NCI-H1930 (cell line): ENCODE measurements at regions not wholly inside any gene's neighbourhood (a gene's known extent, or its start where the extent isn't known, plus 50 kb on each side); places are given as distances from the start of the nearest gene placed in this dataset.
"Not testable (repeated sequence)": the region's sequence is repeated elsewhere in the genome, so short reads cannot be mapped to it uniquely, and the experiment has no call there.

Source experiments
- DNase-seq, 2 experiments: peaks; one replicate each; lab custom pipeline; 2025; lab: John Stamatoyannopoulos, UW

- no peak for DNase-seq
Measured at GRCh38 chr6:170018422-170018935, 267.1 kb downstream of the ERMARD start.

DNA sequence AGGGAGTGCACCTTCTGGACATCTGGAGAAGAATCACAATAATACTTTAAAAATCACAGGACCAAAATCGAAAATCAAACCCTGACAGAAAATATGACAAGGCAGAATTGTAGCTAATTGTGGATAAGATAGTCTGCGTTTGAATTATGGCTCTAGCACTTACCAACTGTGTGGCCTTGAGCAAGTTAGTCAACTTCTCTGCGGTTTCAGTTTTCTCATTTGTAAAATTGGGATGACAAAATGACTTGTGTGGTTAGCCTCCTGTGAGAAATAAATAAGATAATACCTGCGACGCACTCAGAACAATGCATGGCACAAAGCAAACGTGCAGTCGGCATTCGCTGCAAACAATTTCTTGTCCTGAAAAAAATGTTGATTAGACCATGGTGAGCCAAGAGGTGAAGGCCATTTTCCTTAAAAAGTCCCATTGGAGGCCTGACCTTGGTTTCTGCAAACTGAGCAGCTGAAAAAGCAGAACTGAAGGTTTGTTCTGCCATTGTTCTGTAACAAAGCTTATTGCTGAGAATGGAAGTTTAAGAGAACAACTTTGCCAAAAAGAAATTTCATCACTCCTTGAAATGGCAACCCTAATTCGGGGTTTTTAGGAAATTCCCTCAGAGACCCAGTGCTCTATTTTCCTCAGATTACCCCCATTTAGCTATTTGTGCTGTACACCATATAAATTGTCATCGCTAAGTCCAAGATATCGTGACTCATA is 266.3 kb downstream of the ERMARD start:
- no peak for DNase-seq

- no peak for DNase-seq
Measured at GRCh38 chr6:170013815-170014214, 262.4 kb downstream of the ERMARD start.

DNA sequence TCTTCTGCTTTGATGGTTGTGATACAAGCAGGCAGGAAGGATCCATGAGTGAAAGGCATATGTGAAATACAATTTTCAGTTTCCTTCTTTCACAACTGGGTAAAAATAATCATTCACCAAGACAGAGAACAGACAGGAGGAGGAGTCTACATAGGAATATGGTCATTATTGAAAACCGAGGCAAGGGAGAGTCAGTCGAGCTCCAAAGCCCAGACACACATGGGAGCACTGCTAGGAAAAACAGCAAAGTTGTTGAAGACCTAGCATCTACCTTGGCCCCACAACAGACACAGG is 260.6 kb downstream of the ERMARD start:
- no peak for DNase-seq

DNA sequence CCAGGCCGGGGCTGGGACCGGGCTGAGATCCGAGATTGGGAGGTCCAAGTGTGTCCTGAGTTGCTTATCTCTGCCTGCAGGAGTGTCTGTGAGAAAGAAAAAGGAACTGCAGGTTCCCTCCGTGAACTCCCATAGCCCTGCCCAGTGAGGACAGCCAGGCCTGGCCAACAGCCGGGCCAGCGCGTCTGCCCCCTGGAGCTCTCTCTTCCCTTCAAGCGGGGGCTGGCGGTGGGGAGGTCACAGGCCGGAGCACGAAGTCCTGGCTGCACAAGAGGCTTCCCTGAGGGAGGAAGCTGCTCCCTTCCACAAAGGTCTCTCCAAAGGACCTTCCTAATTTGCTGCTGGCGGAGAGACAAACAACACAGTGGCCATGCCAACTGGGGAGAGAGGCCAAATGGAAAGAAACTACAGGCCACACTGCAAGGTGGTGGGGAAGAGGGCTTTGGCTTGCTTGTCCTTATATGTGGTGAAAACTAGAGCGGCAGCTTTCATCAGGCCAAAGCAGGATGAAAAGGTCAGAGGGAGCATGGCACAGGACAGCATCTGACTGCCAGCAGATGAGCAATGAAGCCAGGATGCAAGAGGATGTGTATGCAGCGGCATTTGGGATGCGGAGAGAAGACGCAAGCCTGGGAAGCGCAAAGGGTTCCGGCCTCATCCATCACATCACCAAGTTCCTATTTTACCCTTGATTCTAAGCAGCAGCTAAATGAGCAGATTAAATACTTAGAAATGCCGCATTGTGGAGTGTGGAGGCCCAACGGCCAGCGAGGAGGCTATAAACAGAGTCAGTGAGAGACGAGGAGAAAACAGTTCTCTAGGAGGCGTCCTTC is 260.0 kb downstream of the ERMARD start:
- no peak for DNase-seq

DNA sequence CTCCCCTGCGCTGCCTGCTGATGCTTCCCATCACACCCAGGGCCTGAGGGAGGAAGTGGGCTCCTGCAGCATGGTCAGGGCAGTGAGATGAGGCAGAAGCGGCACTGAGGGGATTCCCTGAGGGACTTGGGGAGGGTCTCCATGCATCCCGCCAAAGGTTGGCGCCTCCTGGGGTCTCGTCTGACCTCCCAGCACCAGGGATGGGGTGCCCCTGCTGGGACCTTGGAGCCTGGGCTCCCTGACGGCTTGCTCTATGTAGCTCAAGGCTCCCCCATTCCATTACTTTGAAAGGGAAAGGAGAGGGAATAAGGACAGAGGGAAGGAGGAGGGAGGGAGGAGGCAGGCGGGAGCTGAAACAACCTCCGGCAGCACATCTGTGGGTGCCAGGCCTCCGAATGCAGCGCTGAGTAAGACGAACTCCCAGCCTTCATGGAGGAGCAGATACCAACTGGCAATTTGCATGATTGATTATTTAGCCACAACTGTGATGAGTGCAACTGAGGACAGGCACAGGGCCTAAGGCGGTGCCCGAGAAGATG is 259.3 kb downstream of the ERMARD start:
- no peak for DNase-seq

DNA sequence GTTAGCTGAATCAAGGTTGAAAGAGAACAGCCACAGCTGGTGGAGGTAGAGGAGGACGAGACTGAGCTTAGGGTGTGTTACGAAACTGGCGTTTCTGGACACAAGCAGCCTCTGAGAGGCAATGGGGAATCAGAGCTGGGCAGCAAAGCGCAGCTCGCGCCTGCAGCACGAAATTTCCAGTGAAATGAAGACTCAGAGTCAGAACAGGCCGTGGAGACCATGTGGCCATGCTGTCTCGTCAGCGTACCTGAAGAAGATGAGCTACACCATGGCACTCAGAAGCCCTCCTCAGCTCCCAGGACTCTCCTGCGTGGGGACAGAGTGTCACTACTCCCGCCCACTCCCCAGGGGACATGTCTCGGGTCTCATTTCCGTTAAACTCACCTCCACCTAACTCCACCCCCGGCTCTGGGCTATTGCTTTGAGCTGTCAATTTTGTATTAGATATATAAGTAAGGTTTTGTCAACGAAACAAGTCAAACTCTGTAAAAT is 256.9 kb downstream of the ERMARD start:
- no peak for DNase-seq

GRCh38 chr6:170007468-170008293 is 256.3 kb downstream of the ERMARD start:
- no peak for DNase-seq

DNA sequence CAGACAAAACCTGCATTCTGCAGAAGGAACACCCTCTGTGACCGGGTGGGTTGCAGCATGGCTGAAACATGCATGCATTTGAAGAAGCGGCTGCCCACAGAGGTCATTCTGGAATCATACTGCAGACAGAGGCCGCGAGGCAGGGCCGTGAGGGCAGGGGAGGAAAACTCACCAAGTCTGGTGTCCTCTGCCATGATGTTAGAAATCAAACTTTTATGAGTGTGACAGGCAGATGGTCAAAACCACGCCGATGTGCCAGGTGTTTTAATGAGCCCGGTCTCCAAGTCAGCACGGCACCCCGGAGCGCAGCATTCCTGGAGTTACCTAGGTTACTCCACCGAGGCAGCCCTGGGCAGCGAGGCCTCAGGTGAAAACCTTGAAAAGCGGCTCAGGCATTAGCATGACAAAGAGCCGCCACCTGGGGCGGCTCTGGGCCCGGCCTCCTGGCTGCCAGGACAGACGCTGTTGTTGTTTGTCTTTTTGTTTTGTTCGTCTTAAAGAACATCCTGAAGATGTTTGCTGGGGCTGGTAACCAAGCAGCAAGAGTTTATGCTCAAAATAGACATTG is 255.6 kb downstream of the ERMARD start:
- no peak for DNase-seq

GRCh38 chr6:170006071-170006899 is 254.9 kb downstream of the ERMARD start:
- DNase-seq: no peak

DNA sequence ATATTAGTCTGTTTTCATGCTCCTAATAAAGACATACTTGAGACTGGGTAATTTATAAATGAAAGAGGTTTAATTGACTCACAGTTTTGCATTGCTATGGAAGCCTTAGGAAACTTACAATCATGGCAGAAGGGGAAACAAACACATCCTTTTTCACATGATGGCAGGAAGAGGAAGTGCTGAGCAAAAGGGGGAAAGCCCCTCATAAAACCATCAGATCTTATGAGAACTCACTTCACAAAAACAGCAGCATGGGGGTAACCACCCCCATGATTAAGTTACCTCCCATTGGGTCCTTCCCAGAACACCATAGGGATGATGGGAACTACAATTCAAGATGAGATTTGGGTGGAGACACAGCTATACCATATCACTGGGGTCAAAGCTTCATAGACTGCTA is 254.2 kb downstream of the ERMARD start:
- no peak for DNase-seq

DNA sequence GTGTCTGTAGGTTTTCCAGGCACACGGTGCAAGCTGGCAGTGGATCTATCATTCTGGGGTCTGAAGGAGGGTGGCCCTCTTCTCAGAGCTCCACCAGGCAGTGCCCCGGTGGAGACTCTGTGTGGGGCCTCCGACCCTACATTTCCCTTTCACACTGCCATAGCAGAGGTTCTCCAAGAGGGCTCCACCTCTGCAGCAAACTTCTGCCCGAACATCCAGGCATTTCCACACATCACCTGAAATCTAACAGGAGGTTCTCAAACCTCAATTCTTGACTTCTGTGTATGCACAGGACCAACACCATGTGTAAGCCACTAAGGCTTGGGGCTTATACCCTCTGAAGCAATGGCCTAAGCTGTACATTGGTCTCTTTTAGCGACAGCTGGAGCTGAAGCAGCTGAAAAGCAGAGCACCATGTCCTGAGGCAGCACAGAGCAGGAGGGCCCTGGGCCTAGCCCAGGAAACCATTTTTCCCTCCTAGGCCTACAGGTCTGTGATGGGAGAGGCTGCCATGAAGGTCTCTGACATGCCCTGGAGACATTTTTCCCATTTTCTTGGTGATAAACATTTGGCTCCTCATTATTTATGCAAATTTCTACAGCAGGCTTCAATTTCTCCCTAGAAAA is 253.3 kb downstream of the ERMARD start:
- DNase-seq: no peak

DNA sequence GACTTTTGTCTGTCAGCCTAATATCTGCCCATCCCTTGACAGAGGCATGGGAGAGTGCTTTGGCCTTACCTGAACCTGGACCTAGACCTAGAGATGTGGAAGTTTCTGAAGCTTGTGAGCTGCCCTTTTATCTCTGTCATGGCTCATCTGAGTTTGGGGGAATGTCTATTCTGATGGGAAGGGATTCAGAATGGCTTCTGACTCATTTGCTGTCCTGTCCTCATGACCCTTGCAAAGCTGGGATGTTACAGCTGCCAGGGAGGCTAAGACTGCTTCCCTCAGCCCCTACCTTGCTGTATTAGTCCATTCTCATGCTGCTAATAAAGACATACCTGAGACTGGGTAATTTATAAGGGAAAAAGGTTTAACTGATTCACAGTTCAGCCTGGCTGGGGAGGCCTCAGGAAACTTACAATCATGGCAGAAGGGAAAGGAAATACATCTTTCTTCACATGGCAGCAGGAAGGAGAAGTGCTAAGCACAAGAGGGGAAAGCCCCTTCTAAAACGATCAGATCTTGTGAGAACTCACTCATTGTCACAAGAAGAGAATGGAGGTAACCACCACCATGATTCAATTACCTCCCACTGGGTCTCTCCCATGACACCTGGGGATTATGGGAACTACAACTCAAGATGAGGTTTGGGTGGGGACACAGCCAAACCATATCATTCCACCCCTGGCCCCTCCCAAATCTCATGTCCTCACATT is 252.2 kb downstream of the ERMARD start:
- DNase-seq: no peak

DNA sequence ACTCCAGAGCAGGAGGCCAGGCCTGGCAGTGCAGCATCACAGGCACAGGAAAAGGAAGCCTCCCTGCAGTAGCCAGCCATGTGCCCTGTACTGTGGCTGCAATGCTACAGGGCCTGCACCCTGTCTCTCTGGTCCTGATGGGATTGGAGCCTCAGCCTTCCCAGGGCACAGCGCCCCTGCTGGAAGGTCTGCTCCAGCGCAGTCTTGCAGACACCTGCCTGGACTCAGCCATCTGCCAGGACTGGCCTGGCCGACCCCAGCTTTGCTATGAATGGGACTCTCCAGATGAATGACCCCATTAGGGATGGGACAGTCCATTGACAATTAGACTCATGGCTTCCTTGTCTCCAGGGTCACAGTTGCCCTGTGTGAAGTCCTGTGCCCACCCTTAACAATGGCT is 251.6 kb downstream of the ERMARD start:
- no peak for DNase-seq

GRCh38 chr6:170001782-170002181 is 250.4 kb downstream of the ERMARD start:
- DNase-seq: not testable (repeated sequence)

DNA sequence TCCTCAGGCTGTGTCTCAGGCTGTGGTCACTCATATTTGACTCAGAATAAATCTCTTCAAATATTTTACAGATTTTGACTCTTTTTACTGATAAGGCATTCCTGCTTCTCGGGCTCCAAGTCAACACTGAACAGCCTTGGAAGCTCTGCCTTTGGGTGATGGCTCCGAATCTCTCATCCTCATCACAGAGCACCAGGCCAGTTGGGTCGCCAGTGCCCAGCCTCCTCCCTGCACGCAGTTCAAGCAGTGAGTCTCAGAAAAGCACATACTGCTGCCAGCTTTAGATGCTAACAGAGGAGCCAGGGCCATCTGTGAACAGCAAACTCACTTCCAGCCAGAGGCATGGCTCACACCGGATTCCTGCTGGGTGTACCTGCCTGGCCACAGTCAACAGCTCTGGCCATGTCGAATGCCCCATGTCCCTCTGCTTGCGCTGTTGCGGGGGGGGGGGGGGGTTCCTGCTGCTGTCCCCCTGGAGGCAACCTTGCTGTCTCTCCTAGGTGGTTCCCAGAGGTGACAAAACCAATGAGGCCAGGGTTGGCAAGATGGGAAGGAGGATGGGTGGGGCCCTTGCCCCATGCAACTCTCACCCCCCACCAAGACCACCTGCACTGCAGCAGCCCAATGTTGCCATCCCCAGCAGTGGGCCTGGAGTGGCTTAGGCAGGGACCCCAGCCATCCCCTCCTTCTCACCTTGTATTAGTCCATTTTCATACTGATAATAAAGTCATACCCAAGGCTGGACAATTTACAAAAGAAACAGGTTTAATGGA is 248.8 kb downstream of the ERMARD start:
- DNase-seq: no peak

DNA sequence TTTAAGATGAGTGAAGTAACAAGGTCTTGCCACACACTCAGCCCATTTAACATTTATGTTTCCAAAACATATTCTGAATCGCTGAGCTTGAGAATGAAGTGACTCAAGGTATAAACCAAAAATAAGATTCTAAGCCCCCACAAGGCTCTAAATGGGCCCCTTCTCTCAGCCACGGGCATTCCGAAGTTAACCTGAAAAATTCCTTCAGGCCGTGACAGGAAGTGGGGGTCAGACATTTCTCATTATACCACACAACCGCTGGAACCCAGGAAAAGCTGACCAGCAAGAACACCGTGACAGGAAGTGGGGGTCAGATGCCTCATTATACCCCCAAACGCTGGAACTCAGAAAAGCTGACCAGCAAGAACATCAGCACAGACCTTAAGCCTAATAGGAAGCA is 247.9 kb downstream of the ERMARD start:
- DNase-seq: no peak

- no peak for DNase-seq
Measured at GRCh38 chr6:169998457-169998856, 247.0 kb downstream of the ERMARD start.

DNA sequence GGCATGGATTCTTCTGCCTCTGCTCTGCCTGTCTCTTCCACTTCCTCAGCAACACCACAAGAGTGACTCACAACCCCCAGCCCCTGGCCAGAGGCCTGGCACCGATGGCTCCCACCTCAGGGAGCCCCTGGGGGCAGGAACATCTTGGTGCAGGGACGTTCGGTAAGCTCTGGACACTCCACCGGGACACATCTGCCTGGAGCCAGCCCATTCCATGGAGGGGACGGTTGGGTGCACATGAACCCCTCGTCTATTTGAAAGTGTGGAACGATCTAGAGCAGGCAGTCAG is 246.5 kb downstream of the ERMARD start:
- DNase-seq: no peak
